ENCODE measurements at regions not wholly inside any gene's neighbourhood (a gene's known extent, or its start where the extent isn't known, plus 50 kb on each side); places are given as distances from the start of the nearest gene placed in this dataset.

GRCh38 chr12:18863769-18864500, 126.0 kb downstream of the CAPZA3 start:
- H3K27ac ChIP-seq (ENCODE audit: low read depth, low read length) = no peak overlapping the region
- H2AFZ ChIP-seq (ENCODE audit: low read depth, low read length, severe bottlenecking) = no peak overlapping the region
- H3K4me2 ChIP-seq (ENCODE audit: low read depth, low read length, poor library complexity, severe bottlenecking) = no peak overlapping the region
- TF ChIP-seq CTCF (IDR thresholded peaks at IDR 0.05; ENCODE audit: insufficient read depth, low read length, poor library complexity, severe bottlenecking) = no peak
- no peak for TF ChIP-seq EZH2phosphoT487 (conservative IDR thresholded peaks at IDR 0.05; ENCODE audit: low read length)
- H3K27me3 ChIP-seq (ENCODE audit: low read length) = no peaks in the 10 kb centered on the region
- H3K4me3 ChIP-seq (ENCODE audit: insufficient read depth, low read length, poor library complexity, severe bottlenecking) = no peak overlapping the region
- no peak overlapping the region for H3K9ac ChIP-seq (ENCODE audit: low read length)
- H4K20me1 ChIP-seq (ENCODE audit: low read depth, low read length) = no peaks in the 10 kb centered on the region
- H3K9me2 ChIP-seq (replicated peaks; ENCODE audit: insufficient read depth, low read length) = no peaks in the 10 kb centered on the region
- no peaks in the 10 kb centered on the region for H3K9me3 ChIP-seq (ENCODE audit: insufficient read depth, low read length)
- H3F3A ChIP-seq (ENCODE audit: insufficient read depth) = no peaks in the 10 kb centered on the region
- H3K79me2 ChIP-seq (ENCODE audit: insufficient read depth, low read length) = no peaks in the 10 kb centered on the region
- no peaks in the 10 kb centered on the region for H3K36me3 ChIP-seq (ENCODE audit: low read length)

- H3K9me2 ChIP-seq (replicated peaks; ENCODE audit: insufficient read depth, low read length) = no peaks in the 10 kb centered on the region
- H3K79me2 ChIP-seq (ENCODE audit: insufficient read depth, low read length) = no peaks in the 10 kb centered on the region
- H3K4me3 ChIP-seq (ENCODE audit: insufficient read depth, low read length, poor library complexity, severe bottlenecking) = no peak overlapping the region
- no peak overlapping the region for H3K27ac ChIP-seq (ENCODE audit: low read depth, low read length)
- H3F3A ChIP-seq (ENCODE audit: insufficient read depth) = no peaks in the 10 kb centered on the region
- H4K20me1 ChIP-seq (ENCODE audit: low read depth, low read length) = no peaks in the 10 kb centered on the region
- no peaks in the 10 kb centered on the region for H3K9me3 ChIP-seq (ENCODE audit: insufficient read depth, low read length)
- H3K4me2 ChIP-seq (ENCODE audit: low read depth, low read length, poor library complexity, severe bottlenecking) = no peak overlapping the region
- H3K36me3 ChIP-seq (ENCODE audit: low read length) = no peaks in the 10 kb centered on the region
- no peak overlapping the region for H2AFZ ChIP-seq (ENCODE audit: low read depth, low read length, severe bottlenecking)
- no peak for TF ChIP-seq EZH2phosphoT487 (conservative IDR thresholded peaks at IDR 0.05; ENCODE audit: low read length)
- TF ChIP-seq CTCF (IDR thresholded peaks at IDR 0.05; ENCODE audit: insufficient read depth, low read length, poor library complexity, severe bottlenecking) = no peak
- no peaks in the 10 kb centered on the region for H3K27me3 ChIP-seq (ENCODE audit: low read length)
- H3K9ac ChIP-seq (ENCODE audit: low read length) = no peak overlapping the region
Measured at GRCh38 chr12:18864900-18865561, 127.1 kb downstream of the CAPZA3 start.

- Histone ChIP-seq H3K4me3 (ENCODE audit: insufficient read depth, low read length, poor library complexity, severe bottlenecking) (no peak overlapping the region), H3K4me2 (ENCODE audit: low read depth, low read length, poor library complexity, severe bottlenecking) (no peak overlapping the region), H3K27ac (ENCODE audit: low read depth, low read length) (no peak overlapping the region), H3K36me3 (ENCODE audit: low read length) (no peaks in the 10 kb centered on the region), H3K79me2 (ENCODE audit: insufficient read depth, low read length) (no peaks in the 10 kb centered on the region), H3K27me3 (ENCODE audit: low read length) (no peaks in the 10 kb centered on the region), H2AFZ (ENCODE audit: low read depth, low read length, severe bottlenecking) (no peak overlapping the region), H4K20me1 (ENCODE audit: low read depth, low read length) (no peaks in the 10 kb centered on the region), H3K9me3 (ENCODE audit: insufficient read depth, low read length) (no peaks in the 10 kb centered on the region), H3K9ac (ENCODE audit: low read length) (no peak overlapping the region), H3K9me2 (replicated peaks; ENCODE audit: insufficient read depth, low read length) (no peaks in the 10 kb centered on the region), H3F3A (ENCODE audit: insufficient read depth) (no peaks in the 10 kb centered on the region)
- TF ChIP-seq CTCF (IDR thresholded peaks at IDR 0.05; ENCODE audit: insufficient read depth, low read length, poor library complexity, severe bottlenecking) (no peak), EZH2phosphoT487 (conservative IDR thresholded peaks at IDR 0.05; ENCODE audit: low read length) (no peak)
Measured at GRCh38 chr12:18868717-18869116, 130.8 kb downstream of the CAPZA3 start.

Data from SU-DHL-6 (cell line).